OCI-LY7 (cell line): ENCODE measurements at regions not wholly inside any gene's neighbourhood (a gene's known extent, or its start where the extent isn't known, plus 50 kb on each side); places are given as distances from the start of the nearest gene placed in this dataset.
A peak's percentile ranks its signal among the peaks of the same experiment; 100 is the strongest.

ENCODE experiments used
- BruUV-seq: library from RNA; stranded (reverse); fragments of 400-500 nt; replicated peaks from 2 replicates; lab custom pipeline; 2021; lab: Mats Ljungman, UMichigan
- CTCF ChIA-PET: fragments of 300-600 bp; sonication (Branson Sonifier 250); formaldehyde crosslinking; loops from one replicate; lab custom pipeline; 2022; ENCODE audit warnings: antibody characterized with exemption; ENCODE audit not compliant: unreplicated experiment; lab: Charles Lee
- POLR2A ChIA-PET: fragments of 300-600 bp; sonication (Branson Sonifier 250); formaldehyde crosslinking; loops from one replicate; lab custom pipeline; 2022; ENCODE audit warnings: antibody characterized with exemption; lab: Charles Lee
- DNase-seq: peaks from one replicate; pipeline ENCODE4 v3.0.0-alpha.2; 2015; ENCODE audit warnings: low spot score
- H2AFZ ChIP-seq: fragments of 200-600 bp; sonication (generic), shearing (Covaris generic); 2 replicates; pipeline ENCODE4 v1.6.1; 2014; ENCODE audit warnings: mild to moderate bottlenecking, antibody characterized with exemption, low read length, moderate library complexity
- H3K27ac ChIP-seq: fragments of 200-600 bp; sonication (generic); 2 replicates; pipeline ENCODE4 v1.5.1; 2014; ENCODE audit warnings: mixed run types, low read depth, mild to moderate bottlenecking, moderate library complexity, low read length, inconsistent platforms; ENCODE audit not compliant: poor library complexity, severe bottlenecking
- H3K36me3 ChIP-seq: fragments of 200-600 bp; sonication (generic); 2 replicates; pipeline ENCODE4 v1.6.1; 2014; ENCODE audit warnings: mild to moderate bottlenecking, antibody characterized with exemption, low read length, moderate library complexity, mixed read lengths; ENCODE audit not compliant: insufficient read depth
- H3K4me1 ChIP-seq: fragments of 200-600 bp; sonication (generic); 2 replicates; pipeline ENCODE4 v1.5.1; 2014; ENCODE audit warnings: mild to moderate bottlenecking, low read length; ENCODE audit not compliant: insufficient read depth, poor library complexity, severe bottlenecking
- H3K4me2 ChIP-seq: fragments of 200-600 bp; sonication (generic); 2 replicates; pipeline ENCODE4 v1.6.1; 2014; ENCODE audit warnings: mild to moderate bottlenecking, low read length
- H3K4me3 ChIP-seq: fragments of 200-600 bp; sonication (generic); 2 replicates; pipeline ENCODE4 v1.5.1; 2014; ENCODE audit warnings: mild to moderate bottlenecking, low read depth, low read length; ENCODE audit not compliant: poor library complexity, severe bottlenecking
- H3K79me2 ChIP-seq: fragments of 200-600 bp; sonication (generic); 2 replicates; pipeline ENCODE4 v1.6.1; 2016; ENCODE audit warnings: low read depth, mild to moderate bottlenecking, low read length, moderate library complexity, mixed read lengths; ENCODE audit not compliant: insufficient read depth
- H3K9me2 ChIP-seq: fragments of 200-600 bp; sonication (generic); 2 replicates; pipeline ENCODE4 v1.6.1; 2016; ENCODE audit warnings: mild to moderate bottlenecking, low read length, mixed read lengths; ENCODE audit not compliant: insufficient read depth
- H3K9me3 ChIP-seq: fragments of 200-600 bp; sonication (generic); 2 replicates; pipeline ENCODE4 v1.6.1; 2014; ENCODE audit warnings: mild to moderate bottlenecking, mixed run types, low read length, mixed read lengths
- H4K20me1 ChIP-seq: fragments of 200-600 bp; sonication (generic); 2 replicates; pipeline ENCODE4 v1.6.1; 2014; ENCODE audit warnings: mild to moderate bottlenecking, antibody characterized with exemption, low read length, moderate library complexity, mixed read lengths; ENCODE audit not compliant: insufficient read depth
- CTCF ChIP-seq: fragments of 200-600 bp; sonication (generic); conservative IDR thresholded peaks from 2 replicates; pipeline ENCODE4 v1.5.1; 2014; ENCODE audit warnings: mild to moderate bottlenecking, antibody characterized with exemption, low read length, moderate library complexity, mixed read lengths
- EZH2phosphoT487 ChIP-seq: fragments of 200-600 bp; sonication (generic); IDR thresholded peaks from 2 replicates; pipeline ENCODE4 v1.6.1; 2018; ENCODE audit warnings: low read depth, borderline replicate concordance, mild to moderate bottlenecking, mixed run types, antibody characterized with exemption, low read length, moderate library complexity, mixed read lengths
- intact Hi-C: fragments of 100-400 bp; cut with micrococcal nuclease; formaldehyde crosslinking; loops from one replicate; pipeline ENCODE4 v1.10.0; 2022; ENCODE audit not compliant: unreplicated experiment

- Histone ChIP-seq H4K20me1 (no peaks in the 10 kb centered on the region), H3K9me2 (no peaks in the 10 kb centered on the region), H3K36me3 (no peaks in the 10 kb centered on the region), H3K4me2 (no peak overlapping the region), H3K4me3 (no peak overlapping the region), H3K27ac (no peak overlapping the region), H3K79me2 (no peaks in the 10 kb centered on the region), H3K9me3 (peaks cover 9% of the 10 kb centered on the region), H3K4me1 (peaks cover 8% of the 10 kb centered on the region), H2AFZ (no peak overlapping the region)
- DNase-seq, result peak; percentile 21
- POLR2A ChIA-PET, result interaction anchor here (1.0 kb wide), 1 partner anchor 161 kb away, joined by 3 read pairs; no protein-coding TSS in a partner anchor
- intact Hi-C loops, result no loop called here
- CTCF ChIA-PET, result no interaction called here
- BruUV-seq, result no TSS peak
- TF ChIP-seq EZH2phosphoT487, result no peak
- TF ChIP-seq CTCF, result no peak
Observed at GRCh38 chr11:111026241-111026640, 219.3 kb upstream of the POU2AF2 start.

- no peak overlapping the region for H3K27ac ChIP-seq
Observed at GRCh38 chr11:111021131-111021530, 224.4 kb upstream of the POU2AF2 start.

More at GRCh38 chr11:111021131-111021530, 224.4 kb upstream of the POU2AF2 start:
- Histone ChIP-seq H3K9me3 (no peaks in the 10 kb centered on the region), H3K4me1 (peaks cover 4% of the 10 kb centered on the region), H3K4me2 (no peak overlapping the region), H2AFZ (no peak overlapping the region), H3K36me3 (no peaks in the 10 kb centered on the region), H3K79me2 (no peaks in the 10 kb centered on the region), H3K4me3 (no peak overlapping the region), H3K9me2 (no peaks in the 10 kb centered on the region), H4K20me1 (no peaks in the 10 kb centered on the region)
- no peak for DNase-seq
- POLR2A ChIA-PET, result interaction anchor here (0.7 to 1.8 kb wide), 4 partner anchors 9 to 521 kb away, joined by 3 to 5 read pairs (median 3); no protein-coding TSS in a partner anchor
- no TSS peak for BruUV-seq
- no peak for TF ChIP-seq CTCF
- no peak for TF ChIP-seq EZH2phosphoT487
- CTCF ChIA-PET, result no interaction called here
- intact Hi-C loops, result no loop called here
